Naive thymus-derived CD4-positive, alpha-beta T cell (primary cell): ENCODE measurements at regions not wholly inside any gene's neighbourhood (a gene's known extent, or its start where the extent isn't known, plus 50 kb on each side); places are given as distances from the start of the nearest gene placed in this dataset.
A peak's percentile ranks its signal among the peaks of the same experiment; 100 is the strongest.

Experiments
- ATAC-seq: fragments of 150-1000 bp; cut with Tn5 transposase; 2 replicates; pipeline ENCODE4 v1.10.0; 2021; ENCODE audit warnings: mild to moderate bottlenecking, moderate library complexity
- CTCF ChIA-PET: fragments of 350-600 bp; sonication (Branson Sonifier 250); formaldehyde crosslinking; loops from one replicate; lab custom pipeline; 2021; ENCODE audit warnings: antibody characterized with exemption; lab: Charles Lee
- POLR2A ChIA-PET: fragments of 350-600 bp; sonication (Branson Sonifier 250); formaldehyde crosslinking; loops from one replicate; lab custom pipeline; 2021; ENCODE audit warnings: antibody characterized with exemption, inconsistent platforms; lab: Charles Lee
- DNase-seq, 9 donors: peaks; one replicate each; pipeline versions ENCODE4 v3.0.0 to v3.0.0-alpha.2; 2020 to 2022; ENCODE audit warnings: mixed read lengths in 1 of 9
- H3K27ac ChIP-seq: one replicate; pipeline ENCODE4 v1.7.0; 2013; ENCODE audit warnings: mild to moderate bottlenecking, low read depth, low read length, moderate library complexity
- H3K27me3 ChIP-seq, 2 donors: one replicate each; pipeline ENCODE4 v1.7.0; 2013; ENCODE audit warnings: low read length in 2 of 2, mild to moderate bottlenecking in 2 of 2, moderate library complexity in 2 of 2; ENCODE audit not compliant: control insufficient read depth in 2 of 2, insufficient read depth in 2 of 2
- H3K36me3 ChIP-seq, 3 experiments: 1 replicate in 2 of 3; 2 replicates in 1 of 3; pipeline ENCODE4 v1.7.0; 2013; ENCODE audit warnings: low read length in 3 of 3, mild to moderate bottlenecking in 3 of 3, moderate library complexity in 1 of 3; ENCODE audit not compliant: insufficient read depth in 3 of 3, control insufficient read depth in 2 of 3
- H3K4me1 ChIP-seq, 2 donors: one replicate each; pipeline ENCODE4 v1.7.0; 2013; ENCODE audit warnings: low read length in 2 of 2, mild to moderate bottlenecking in 2 of 2, moderate library complexity in 1 of 2; ENCODE audit not compliant: control insufficient read depth in 2 of 2, insufficient read depth in 2 of 2
- H3K4me3 ChIP-seq: 2 replicates; pipeline ENCODE4 v1.7.0; 2013; ENCODE audit warnings: mild to moderate bottlenecking, low read length
- H3K9me3 ChIP-seq, 3 experiments: 1 replicate in 2 of 3; 2 replicates in 1 of 3; pipeline ENCODE4 v1.7.0; 2013; ENCODE audit warnings: low read length in 3 of 3; ENCODE audit not compliant: control insufficient read depth in 2 of 3
- H3K27ac Mint-ChIP-seq, 9 donors: one replicate each; pipeline ENCODE4 v1.8.0; 2020 to 2022; ENCODE audit warnings: mixed read lengths in 9 of 9, mild to moderate bottlenecking in 8 of 9, moderate library complexity in 5 of 9, inconsistent platforms in 2 of 9
- H3K27me3 Mint-ChIP-seq, 5 donors: one replicate each; pipeline ENCODE4 v1.8.0; 2021 to 2022; ENCODE audit warnings: mixed read lengths in 5 of 5, mild to moderate bottlenecking in 1 of 5
- H3K36me3 Mint-ChIP-seq, 5 donors: one replicate each; pipeline ENCODE4 v1.8.0; 2020 to 2022; ENCODE audit warnings: mixed read lengths in 5 of 5, mild to moderate bottlenecking in 3 of 5, inconsistent platforms in 1 of 5
- H3K4me1 Mint-ChIP-seq, 7 donors: one replicate each; pipeline ENCODE4 v1.8.0; 2020 to 2022; ENCODE audit warnings: mixed read lengths in 7 of 7, mild to moderate bottlenecking in 3 of 7, inconsistent platforms in 1 of 7
- H3K4me3 Mint-ChIP-seq, 10 donors: one replicate each; pipeline ENCODE4 v1.8.0; 2020 to 2022; ENCODE audit warnings: mild to moderate bottlenecking in 10 of 10, mixed read lengths in 10 of 10, moderate library complexity in 6 of 10, inconsistent platforms in 2 of 10
- H3K9me3 Mint-ChIP-seq, 11 donors: one replicate each; pipeline ENCODE4 v1.8.0; 2020 to 2022; ENCODE audit warnings: mixed read lengths in 11 of 11, mild to moderate bottlenecking in 4 of 11, inconsistent platforms in 1 of 11, moderate library complexity in 1 of 11
- intact Hi-C, 2 donors: fragments of 100-400 bp; cut with micrococcal nuclease; formaldehyde crosslinking; loops; one replicate each; pipeline ENCODE4 v1.15.1; 2023

GRCh38 chr5:6806668-6807067, 93.4 kb downstream of the TENT4A start:
- ATAC-seq (no peak), DNase-seq (no peak)
- H3K4me1 Mint-ChIP-seq = no peaks in the 10 kb centered on the region
- no peaks in the 10 kb centered on the region for H3K36me3 ChIP-seq
- H3K4me3 ChIP-seq = no peak overlapping the region
- CTCF ChIA-PET = no interaction called here
- no peak overlapping the region for H3K27ac Mint-ChIP-seq
- intact Hi-C loops = no loop called here
- H3K36me3 Mint-ChIP-seq = peaks cover 0 to 5% (median 0%) of the 10 kb centered on the region in 5 donors
- POLR2A ChIA-PET = no interaction called here
- H3K27me3 Mint-ChIP-seq = peaks cover 10 to 34% (median 19%) of the 10 kb centered on the region in 5 donors
- H3K27ac ChIP-seq = no peak overlapping the region
- H3K9me3 Mint-ChIP-seq = peaks cover 0 to 22% (median 5%) of the 10 kb centered on the region in 11 donors
- no peaks in the 10 kb centered on the region for H3K4me1 ChIP-seq
- H3K27me3 ChIP-seq = no peaks in the 10 kb centered on the region
- peaks cover 0 to 5% (median 0%) of the 10 kb centered on the region in 3 experiments for H3K9me3 ChIP-seq
- no peak overlapping the region for H3K4me3 Mint-ChIP-seq

GRCh38 chr5:6808462-6808861, 95.2 kb downstream of the TENT4A start:
- ChIA-PET CTCF (no interaction called here), POLR2A (no interaction called here)
- intact Hi-C loops = no loop called here
- Histone ChIP-seq H3K4me3 (no peak overlapping the region), H3K27ac (no peak overlapping the region), H3K9me3 (peaks cover 0 to 5% (median 0%) of the 10 kb centered on the region in 3 experiments), H3K36me3 (no peaks in the 10 kb centered on the region), H3K27me3 (no peaks in the 10 kb centered on the region), H3K4me1 (no peaks in the 10 kb centered on the region)
- Mint-ChIP-seq H3K36me3 (peaks cover 0 to 5% (median 0%) of the 10 kb centered on the region in 5 donors), H3K9me3 (peaks cover 0 to 22% (median 5%) of the 10 kb centered on the region in 11 donors), H3K27me3 (peaks cover 6 to 33% (median 19%) of the 10 kb centered on the region in 5 donors), H3K27ac (no peak overlapping the region), H3K4me3 (no peak overlapping the region), H3K4me1 (no peaks in the 10 kb centered on the region)
- ATAC-seq (no peak), DNase-seq (no peak)

GRCh38 chr5:6810641-6811405, 97.6 kb downstream of the TENT4A start:
- Histone ChIP-seq H3K4me3 (no peak overlapping the region), H3K36me3 (no peaks in the 10 kb centered on the region), H3K9me3 (peaks cover 0 to 5% (median 0%) of the 10 kb centered on the region in 3 experiments), H3K4me1 (no peaks in the 10 kb centered on the region), H3K27me3 (no peaks in the 10 kb centered on the region), H3K27ac (no peak overlapping the region)
- peaks cover 6 to 17% (median 14%) of the 10 kb centered on the region in 5 donors for H3K27me3 Mint-ChIP-seq
- POLR2A ChIA-PET = no interaction called here
- peaks cover 0 to 21% (median 5%) of the 10 kb centered on the region in 11 donors for H3K9me3 Mint-ChIP-seq
- ATAC-seq (no peak), DNase-seq (no peak)
- peaks cover 0 to 5% (median 0%) of the 10 kb centered on the region in 5 donors for H3K36me3 Mint-ChIP-seq
- no peaks in the 10 kb centered on the region for H3K4me1 Mint-ChIP-seq
- CTCF ChIA-PET = no interaction called here
- H3K4me3 Mint-ChIP-seq = no peak overlapping the region
- intact Hi-C loops = no loop called here
- H3K27ac Mint-ChIP-seq = no peak overlapping the region

DNA sequence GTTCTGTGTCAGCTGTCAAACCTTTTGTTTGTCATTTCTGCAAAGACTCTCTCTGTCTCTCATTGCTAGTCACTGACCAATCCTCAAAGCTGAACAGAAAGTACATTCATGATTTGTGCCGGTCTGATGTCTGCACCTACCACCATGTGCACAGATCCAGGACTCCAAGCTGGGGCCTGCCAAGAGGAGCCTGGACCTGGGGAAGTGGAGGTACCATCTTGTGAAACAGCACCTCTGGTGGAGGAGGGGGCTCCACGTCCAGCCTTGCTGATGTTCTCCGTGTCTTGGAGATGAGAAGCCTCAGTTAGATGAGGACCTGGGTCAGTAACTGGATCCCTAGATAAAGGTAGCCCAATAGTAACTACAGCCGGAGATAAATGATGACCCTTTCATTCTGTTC, 98.9 kb downstream of the TENT4A start:
- Histone ChIP-seq H3K9me3 (no peaks in the 10 kb centered on the region), H3K27ac (no peak overlapping the region), H3K4me3 (no peak overlapping the region), H3K4me1 (no peaks in the 10 kb centered on the region), H3K36me3 (no peaks in the 10 kb centered on the region), H3K27me3 (no peaks in the 10 kb centered on the region)
- Mint-ChIP-seq H3K36me3 (peaks cover 0 to 5% (median 0%) of the 10 kb centered on the region in 5 donors), H3K27me3 (peaks cover 0 to 21% (median 9%) of the 10 kb centered on the region in 5 donors), H3K27ac (no peak overlapping the region), H3K4me1 (no peaks in the 10 kb centered on the region), H3K9me3 (peaks cover 0 to 13% (median 5%) of the 10 kb centered on the region in 11 donors), H3K4me3 (no peak overlapping the region)
- CTCF ChIA-PET = no interaction called here
- DNase-seq (no peak), ATAC-seq (no peak)
- intact Hi-C loops = no loop called here
- POLR2A ChIA-PET = no interaction called here

DNA sequence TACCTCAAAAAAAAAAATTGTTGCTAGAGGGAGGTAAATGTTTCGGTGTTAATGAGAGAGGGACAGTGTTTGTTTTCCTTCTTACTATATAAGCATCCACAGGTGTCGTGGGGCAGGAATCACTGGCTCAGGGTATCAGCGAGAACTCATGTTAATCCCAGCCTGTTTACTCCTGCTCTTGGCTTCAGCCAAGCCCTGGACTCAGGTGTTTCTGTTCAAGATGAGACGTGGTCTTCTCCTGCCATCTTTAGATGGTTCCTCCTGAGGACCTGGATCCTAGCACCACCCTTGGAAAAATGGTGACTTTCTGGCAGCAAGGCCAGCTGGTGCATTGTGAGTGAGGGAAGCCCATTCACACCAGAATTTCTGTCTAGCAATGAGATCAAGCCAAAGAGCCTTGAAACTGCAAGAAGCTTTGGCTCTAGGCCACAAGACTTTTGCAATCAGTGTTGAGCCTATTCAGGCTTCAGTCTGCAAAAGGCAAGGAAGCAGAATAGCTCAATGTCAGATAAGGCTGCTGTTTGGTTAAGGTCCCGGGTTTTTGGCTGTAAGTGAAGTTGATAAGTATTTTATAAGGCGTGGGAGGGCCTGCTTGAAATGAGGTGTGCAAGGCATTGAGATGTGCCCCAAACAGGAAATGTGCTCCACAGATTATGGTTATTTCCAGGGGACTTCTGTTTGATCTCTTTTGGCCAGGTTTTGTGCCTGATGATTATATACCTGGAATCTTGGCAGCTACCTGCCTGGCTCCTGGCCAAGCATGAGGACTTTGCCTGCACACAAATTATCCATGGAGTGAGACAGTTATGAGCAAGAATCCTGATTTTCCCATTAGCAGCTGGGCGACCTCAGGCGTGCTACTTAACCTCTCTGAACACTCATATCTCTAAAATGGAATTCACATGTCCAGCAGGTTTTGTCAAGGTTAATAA, 99.8 kb downstream of the TENT4A start:
- CTCF ChIA-PET = no interaction called here
- no peaks in the 10 kb centered on the region for H3K9me3 ChIP-seq
- no peaks in the 10 kb centered on the region for H3K27me3 ChIP-seq
- peaks cover 4 to 15% (median 7%) of the 10 kb centered on the region in 5 donors for H3K27me3 Mint-ChIP-seq
- no peak for ATAC-seq
- no peak overlapping the region for H3K27ac Mint-ChIP-seq
- no peak overlapping the region for H3K27ac ChIP-seq
- DNase-seq = no peak
- H3K4me3 ChIP-seq = no peak overlapping the region
- H3K36me3 Mint-ChIP-seq = peaks cover 0 to 1% (median 0%) of the 10 kb centered on the region in 5 donors
- no peaks in the 10 kb centered on the region for H3K36me3 ChIP-seq
- POLR2A ChIA-PET = no interaction called here
- intact Hi-C loops = no loop called here
- H3K4me1 Mint-ChIP-seq = no peaks in the 10 kb centered on the region
- H3K4me1 ChIP-seq = no peaks in the 10 kb centered on the region
- peaks cover 0 to 3% (median 0%) of the 10 kb centered on the region in 11 donors for H3K9me3 Mint-ChIP-seq
- H3K4me3 Mint-ChIP-seq = no peak overlapping the region

DNA sequence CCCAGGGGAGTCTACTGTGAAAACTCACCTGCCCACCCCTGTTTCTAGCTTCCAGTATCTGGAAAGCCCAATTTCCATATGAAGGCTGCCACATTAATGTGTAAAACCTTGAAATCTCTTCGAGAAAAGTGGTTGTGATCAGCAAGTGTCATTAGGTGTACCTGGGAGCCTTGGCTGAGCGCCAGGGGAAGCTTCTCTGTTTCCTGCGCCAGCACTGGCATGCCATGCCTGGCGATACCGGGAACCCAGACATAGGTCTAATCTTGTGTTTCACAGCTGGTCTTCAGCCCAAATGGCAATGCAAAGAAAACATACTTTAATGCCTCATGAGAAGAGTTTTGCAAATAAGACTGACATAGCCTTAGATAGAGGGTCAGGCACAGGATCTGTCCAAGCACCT, 101.6 kb downstream of the TENT4A start:
- ChIA-PET POLR2A (no interaction called here), CTCF (no interaction called here)
- intact Hi-C loops = no loop called here
- no peaks in the 10 kb centered on the region for H3K36me3 Mint-ChIP-seq
- Histone ChIP-seq H3K36me3 (no peaks in the 10 kb centered on the region), H3K9me3 (no peaks in the 10 kb centered on the region), H3K27me3 (peaks cover 0 to 6% of the 10 kb centered on the region in 2 donors), H3K4me1 (no peaks in the 10 kb centered on the region), H3K27ac (no peak overlapping the region), H3K4me3 (no peak overlapping the region)
- ATAC-seq (no peak), DNase-seq (no peak)
- H3K27me3 Mint-ChIP-seq = peaks cover 10 to 19% (median 15%) of the 10 kb centered on the region in 5 donors
- H3K4me1 Mint-ChIP-seq = no peaks in the 10 kb centered on the region
- H3K9me3 Mint-ChIP-seq = peaks cover 0 to 12% (median 0%) of the 10 kb centered on the region in 11 donors
- H3K27ac Mint-ChIP-seq = peak overlapping the region in 1 of 9 donors; percentile 4
- H3K4me3 Mint-ChIP-seq = no peak overlapping the region
